ENCODE measurements at regions not wholly inside any gene's neighbourhood (a gene's known extent, or its start where the extent isn't known, plus 50 kb on each side); places are given as distances from the start of the nearest gene placed in this dataset.
"Not testable (repeated sequence)": the region's sequence is repeated elsewhere in the genome, so short reads cannot be mapped to it uniquely, and the experiment has no call there.

GRCh38 chr12:67080637-67081036, 188.5 kb upstream of the CAND1 start:
- Histone ChIP-seq H3K4me1 (no peaks in the 10 kb centered on the region), H4K20me1 (no peaks in the 10 kb centered on the region), H3K4me3 (no peak overlapping the region), H3K4me2 (no peak overlapping the region), H3K9me3 (replicated peaks in 1 of 11) (no peaks in the 10 kb centered on the region), H3K36me3 (no peaks in the 10 kb centered on the region), H3K27ac (no peak overlapping the region), H3K9ac (no peak overlapping the region), H3K27me3 (no peaks in the 10 kb centered on the region)
- no peak for TF ChIP-seq Cebpa-rat (IDR thresholded peaks at IDR 0.05)

GRCh38 chr12:67082221-67082620, 186.9 kb upstream of the CAND1 start:
- Histone ChIP-seq H3K9me3 (replicated peaks in 1 of 11) (no peaks in the 10 kb centered on the region), H3K4me3 (no peak overlapping the region), H4K20me1 (no peaks in the 10 kb centered on the region), H3K9ac (no peak overlapping the region), H3K36me3 (no peaks in the 10 kb centered on the region), H3K4me1 (no peaks in the 10 kb centered on the region), H3K27me3 (no peaks in the 10 kb centered on the region), H3K27ac (no peak overlapping the region), H3K4me2 (no peak overlapping the region)
- TF ChIP-seq Cebpa-rat (IDR thresholded peaks at IDR 0.05) = no peak

GRCh38 chr12:67085699-67086098, 183.5 kb upstream of the CAND1 start:
- no peaks in the 10 kb centered on the region for H3K27me3 ChIP-seq
- no peak overlapping the region for H3K4me3 ChIP-seq
- no peaks in the 10 kb centered on the region for H3K4me1 ChIP-seq
- no peaks in the 10 kb centered on the region for H3K9me3 ChIP-seq (replicated peaks in 1 of 11)
- no peak overlapping the region for H3K9ac ChIP-seq
- H3K4me2 ChIP-seq = no peak overlapping the region
- no peak overlapping the region for H3K27ac ChIP-seq
- H4K20me1 ChIP-seq = no peaks in the 10 kb centered on the region
- no peak for TF ChIP-seq Cebpa-rat (IDR thresholded peaks at IDR 0.05)
- no peaks in the 10 kb centered on the region for H3K36me3 ChIP-seq

GRCh38 chr12:67086116-67086515, 183.0 kb upstream of the CAND1 start:
- no peak overlapping the region for H3K9ac ChIP-seq
- no peaks in the 10 kb centered on the region for H3K9me3 ChIP-seq (replicated peaks in 1 of 11)
- no peaks in the 10 kb centered on the region for H3K36me3 ChIP-seq
- H3K27me3 ChIP-seq = no peaks in the 10 kb centered on the region
- no peak overlapping the region for H3K27ac ChIP-seq
- no peak overlapping the region for H3K4me2 ChIP-seq
- H3K4me1 ChIP-seq = no peaks in the 10 kb centered on the region
- no peak overlapping the region for H3K4me3 ChIP-seq
- H4K20me1 ChIP-seq = no peaks in the 10 kb centered on the region
- TF ChIP-seq Cebpa-rat (IDR thresholded peaks at IDR 0.05) = no peak

GRCh38 chr12:67088401-67089118, 180.6 kb upstream of the CAND1 start:
- Histone ChIP-seq H3K4me1 (no peaks in the 10 kb centered on the region), H3K27me3 (no peaks in the 10 kb centered on the region), H3K4me2 (no peak overlapping the region), H3K27ac (no peak overlapping the region), H3K4me3 (no peak overlapping the region), H3K36me3 (no peaks in the 10 kb centered on the region), H3K9ac (no peak overlapping the region), H3K9me3 (replicated peaks in 1 of 11) (0 out of 22 replicates have a peak, but pooled peaks cover 0 to 3% (median 0%) of the 10 kb centered on the region in 11 experiments), H4K20me1 (no peaks in the 10 kb centered on the region)
- no peak for TF ChIP-seq Cebpa-rat (IDR thresholded peaks at IDR 0.05)

- Histone ChIP-seq H3K4me1 (no peaks in the 10 kb centered on the region), H4K20me1 (no peaks in the 10 kb centered on the region), H3K9me3 (replicated peaks in 1 of 11) (0 out of 22 replicates have a peak, but pooled peaks cover 0 to 3% (median 0%) of the 10 kb centered on the region in 11 experiments), H3K36me3 (no peaks in the 10 kb centered on the region), H3K27me3 (no peaks in the 10 kb centered on the region), H3K4me3 (no peak overlapping the region), H3K27ac (no peak overlapping the region), H3K9ac (no peak overlapping the region), H3K4me2 (no peak overlapping the region)
- no peak for TF ChIP-seq Cebpa-rat (IDR thresholded peaks at IDR 0.05)
These were observed 178.0 kb upstream of the CAND1 start for GRCh38 chr12:67091204-67091603.

- Histone ChIP-seq H3K4me1 (no peaks in the 10 kb centered on the region), H3K36me3 (no peaks in the 10 kb centered on the region), H3K9ac (no peak overlapping the region), H3K4me2 (no peak overlapping the region), H3K9me3 (replicated peaks in 1 of 11) (0 out of 22 replicates have a peak, but pooled peaks cover 0 to 3% (median 0%) of the 10 kb centered on the region in 11 experiments), H3K4me3 (no peak overlapping the region), H4K20me1 (no peaks in the 10 kb centered on the region), H3K27ac (no peak overlapping the region), H3K27me3 (no peaks in the 10 kb centered on the region)
- TF ChIP-seq Cebpa-rat (IDR thresholded peaks at IDR 0.05) = no peak
These were observed 177.5 kb upstream of the CAND1 start for GRCh38 chr12:67091678-67092077.

GRCh38 chr12:67092934-67093333, 176.2 kb upstream of the CAND1 start:
- not testable (repeated sequence) for H3K4me1 ChIP-seq

GRCh38 chr12:67096533-67097318, 172.4 kb upstream of the CAND1 start:
- Histone ChIP-seq H3K4me3 (no peak overlapping the region), H3K4me1 (no peaks in the 10 kb centered on the region), H3K27ac (no peak overlapping the region), H3K27me3 (no peaks in the 10 kb centered on the region), H3K9ac (no peak overlapping the region), H3K9me3 (replicated peaks in 1 of 11) (peaks cover 0 to 9% (median 5%) of the 10 kb centered on the region in 11 experiments; a peak in 9 of 22 replicates), H3K4me2 (no peak overlapping the region), H3K36me3 (no peaks in the 10 kb centered on the region), H4K20me1 (no peaks in the 10 kb centered on the region)
- no peak for TF ChIP-seq Cebpa-rat (IDR thresholded peaks at IDR 0.05)

More at GRCh38 chr12:67092934-67093333, 176.2 kb upstream of the CAND1 start:
- not testable (repeated sequence) for H3K27me3 ChIP-seq; H3K9me3 ChIP-seq (replicated peaks in 1 of 11); H3K9ac ChIP-seq; H3K27ac ChIP-seq; H4K20me1 ChIP-seq; H3K4me2 ChIP-seq; H3K36me3 ChIP-seq; H3K4me3 ChIP-seq

- Histone ChIP-seq H3K4me1 (no peaks in the 10 kb centered on the region), H3K36me3 (no peaks in the 10 kb centered on the region), H3K27me3 (no peaks in the 10 kb centered on the region), H3K9ac (no peak overlapping the region), H4K20me1 (no peaks in the 10 kb centered on the region), H3K27ac (no peak overlapping the region), H3K4me2 (no peak overlapping the region), H3K9me3 (replicated peaks in 1 of 11) (peaks cover 7 to 30% (median 21%) of the 10 kb centered on the region in 11 experiments; a peak in 19 of 22 replicates), H3K4me3 (no peak overlapping the region)
- no peak for TF ChIP-seq Cebpa-rat (IDR thresholded peaks at IDR 0.05)
These were observed 169.3 kb upstream of the CAND1 start for GRCh38 chr12:67099858-67100257.
